Adrenal gland (tissue), 9 donors: ENCODE measurements at regions not wholly inside any gene's neighbourhood (a gene's known extent, or its start where the extent isn't known, plus 50 kb on each side); places are given as distances from the start of the nearest gene placed in this dataset.

Experiments used
- DNase-seq, 7 donors: peaks; one replicate each; pipeline ENCODE4 v3.0.0-alpha.2; 2019 to 2020
- H3K27ac ChIP-seq, 5 donors: fragments of 200-600 bp; sonication (generic) in 4 of 5; 1 replicate in 3 of 5; 2 replicates in 2 of 5; pipeline versions ENCODE4 v1.5.1 to v1.8.0; 2016 to 2020; ENCODE audit warnings: mild to moderate bottlenecking in 1 of 5
- H3K27me3 ChIP-seq: fragments of 200-600 bp; 2 replicates; pipeline ENCODE4 v1.8.0; 2021
- H3K36me3 ChIP-seq, 2 donors: fragments of 200-600 bp; replicated peaks in 1 of 2; 1 replicate in 1 of 2; 2 replicates in 1 of 2; pipeline versions ENCODE4 v1.5.1 to v1.8.0; 2018 to 2022
- H3K4me1 ChIP-seq, 2 donors: fragments of 200-600 bp; replicated peaks in 1 of 2; 1 replicate in 1 of 2; 2 replicates in 1 of 2; pipeline versions ENCODE4 v1.5.1 to v1.8.0; 2018 to 2021
- H3K4me3 ChIP-seq, 4 donors: fragments of 200-600 bp; sonication (generic) in 3 of 4; one replicate each; pipeline ENCODE4 v1.5.1; 2016 to 2018
- H3K9me3 ChIP-seq, 3 donors: fragments of 200-600 bp; sonication (generic) in 1 of 3; replicated peaks in 1 of 3; 1 replicate in 2 of 3; 2 replicates in 1 of 3; pipeline versions ENCODE4 v1.5.1 to v1.8.0; 2016 to 2021
- POLR2A ChIP-seq, 2 donors: fragments of 450-650 bp; IDR thresholded peaks; one replicate each; pipeline ENCODE4 v1.6.1; 2017; ENCODE audit warnings: antibody characterized with exemption in 2 of 2, mild to moderate bottlenecking in 2 of 2, moderate library complexity in 1 of 2
- WGBS, 4 donors: extraction: QIAGEN DNeasy Blood & Tissue Kit in 2 of 4; methylation state at CpG; one replicate each; pipeline versions ENCODE4 v1.1.5 to v1.1.7; 2013 to 2017; 5-methylcytosine and 5-hydroxymethylcytosine counted together
- intact Hi-C, 2 donors: fragments of 100-400 bp; cut with DNase I; formaldehyde crosslinking; loops; one replicate each; pipeline versions ENCODE4 v1.14.1 to v1.15.0; 2022 to 2023
- TF ChIP-seq, protein P1 (sequence below), 6 experiments: fragments of 450-650 bp in 4 of 6; fragments of 200-600 bp in 2 of 6; sonication (generic) in 1 of 6; IDR thresholded peaks; 1 replicate in 5 of 6; 2 replicates in 1 of 6; pipeline versions ENCODE4 v1.5.1 to v1.8.0; 2016 to 2021; ENCODE audit warnings: antibody characterized with exemption in 6 of 6, mild to moderate bottlenecking in 2 of 6, moderate library complexity in 1 of 6
- donor health status: healthy with polysubstance abuse.
- donor health status: Bipolar disorder and iron deficiency.
- donor health status: DM: yes; HTN: yes; CAD: no.
- donor health status: DM: no; HTN: no; CAD: no.
- donor health status: DM: no; HTN: no; CAD: no.

GRCh38 chr2:191554240-191554639 is 123.7 kb upstream of the NABP1 start:
- intact Hi-C loops, result no loop called here
- TF ChIP-seq POLR2A (IDR thresholded peaks at IDR 0.05), result no peak
- TF ChIP-seq, protein P1, sequence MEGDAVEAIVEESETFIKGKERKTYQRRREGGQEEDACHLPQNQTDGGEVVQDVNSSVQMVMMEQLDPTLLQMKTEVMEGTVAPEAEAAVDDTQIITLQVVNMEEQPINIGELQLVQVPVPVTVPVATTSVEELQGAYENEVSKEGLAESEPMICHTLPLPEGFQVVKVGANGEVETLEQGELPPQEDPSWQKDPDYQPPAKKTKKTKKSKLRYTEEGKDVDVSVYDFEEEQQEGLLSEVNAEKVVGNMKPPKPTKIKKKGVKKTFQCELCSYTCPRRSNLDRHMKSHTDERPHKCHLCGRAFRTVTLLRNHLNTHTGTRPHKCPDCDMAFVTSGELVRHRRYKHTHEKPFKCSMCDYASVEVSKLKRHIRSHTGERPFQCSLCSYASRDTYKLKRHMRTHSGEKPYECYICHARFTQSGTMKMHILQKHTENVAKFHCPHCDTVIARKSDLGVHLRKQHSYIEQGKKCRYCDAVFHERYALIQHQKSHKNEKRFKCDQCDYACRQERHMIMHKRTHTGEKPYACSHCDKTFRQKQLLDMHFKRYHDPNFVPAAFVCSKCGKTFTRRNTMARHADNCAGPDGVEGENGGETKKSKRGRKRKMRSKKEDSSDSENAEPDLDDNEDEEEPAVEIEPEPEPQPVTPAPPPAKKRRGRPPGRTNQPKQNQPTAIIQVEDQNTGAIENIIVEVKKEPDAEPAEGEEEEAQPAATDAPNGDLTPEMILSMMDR (IDR thresholded peaks at IDR 0.05), result no peak
- Histone ChIP-seq H3K27me3 (no peaks in the 10 kb centered on the region), H3K4me3 (no peak overlapping the region), H3K27ac (no peak overlapping the region), H3K4me1 (no peaks in the 10 kb centered on the region), H3K9me3 (no peaks in the 10 kb centered on the region), H3K36me3 (no peaks in the 10 kb centered on the region)
- no peak for DNase-seq
- 78 to 84% (median 80%) methylated on average over 3 of the region's 3 CpGs for WGBS, 4 donors

GRCh38 chr2:191555092-191555742 is 122.7 kb upstream of the NABP1 start:
- Histone ChIP-seq H3K4me3 (no peak overlapping the region), H3K4me1 (no peaks in the 10 kb centered on the region), H3K27ac (no peak overlapping the region), H3K36me3 (no peaks in the 10 kb centered on the region), H3K27me3 (no peaks in the 10 kb centered on the region), H3K9me3 (no peaks in the 10 kb centered on the region)
- TF ChIP-seq POLR2A (IDR thresholded peaks at IDR 0.05), result no peak
- TF ChIP-seq, protein P1 (IDR thresholded peaks at IDR 0.05), result peak; percentile 60 to 79 (median 73)
- WGBS, 4 donors, result 1 to 3% (median 2%) methylated on average over 10 of the region's 10 CpGs
- peak; percentile 78 to 94 (median 86) for DNase-seq
- intact Hi-C loops, result loop anchor here in 1 of 2 donors (5.0 kb wide), 1 partner anchor 607 kb away; no protein-coding TSS in a partner anchor

DNA sequence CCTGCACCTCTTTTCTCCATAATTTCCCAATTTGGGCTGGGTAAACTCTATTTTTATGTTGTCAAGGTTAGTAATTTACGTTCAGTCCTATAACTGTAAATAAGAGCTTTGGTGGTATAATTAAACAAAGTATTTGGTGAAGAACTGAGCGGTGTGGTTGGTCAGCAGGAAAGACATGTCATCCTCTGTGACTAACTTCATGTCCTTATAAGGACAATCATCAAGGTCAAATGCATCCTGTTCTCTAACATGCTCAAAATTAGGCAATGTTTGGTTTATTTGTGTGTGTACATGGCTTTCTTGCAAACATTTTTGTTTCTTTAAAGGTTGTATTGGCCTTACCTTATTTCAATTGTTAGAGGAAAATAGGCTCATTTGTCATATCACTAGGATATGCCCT is 121.5 kb upstream of the NABP1 start:
- Histone ChIP-seq H3K27me3 (no peaks in the 10 kb centered on the region), H3K27ac (no peak overlapping the region), H3K4me1 (no peaks in the 10 kb centered on the region), H3K9me3 (no peaks in the 10 kb centered on the region), H3K36me3 (no peaks in the 10 kb centered on the region), H3K4me3 (no peak overlapping the region)
- TF ChIP-seq, protein P1 (IDR thresholded peaks at IDR 0.05), result no peak
- TF ChIP-seq POLR2A (IDR thresholded peaks at IDR 0.05), result no peak
- WGBS, 4 donors, result 46 to 56% (median 49%) methylated on average over 2 of the region's 2 CpGs
- intact Hi-C loops, result loop anchor here in 1 of 2 donors (5.0 kb wide), 1 partner anchor 606 kb away; no protein-coding TSS in a partner anchor
- DNase-seq, result no peak

- no peaks in the 10 kb centered on the region for H3K36me3 ChIP-seq
- H3K4me3 ChIP-seq, result no peak overlapping the region
- no peak for TF ChIP-seq POLR2A (IDR thresholded peaks at IDR 0.05)
- TF ChIP-seq, protein P1 (IDR thresholded peaks at IDR 0.05), result no peak
- no peaks in the 10 kb centered on the region for H3K4me1 ChIP-seq
- WGBS, 4 donors, result 89 to 93% (median 91%) methylated on average over 2 to 5 of the region's 5 CpGs
- H3K27me3 ChIP-seq, result no peaks in the 10 kb centered on the region
- no peak for DNase-seq
- H3K27ac ChIP-seq, result no peak overlapping the region
- intact Hi-C loops, result loop anchor here in 1 of 2 donors (5.0 kb wide), 1 partner anchor 604 kb away; no protein-coding TSS in a partner anchor
- no peaks in the 10 kb centered on the region for H3K9me3 ChIP-seq
Measured at GRCh38 chr2:191557841-191558240, 120.1 kb upstream of the NABP1 start.
